ENCODE measurements at regions not wholly inside any gene's neighbourhood (a gene's known extent, or its start where the extent isn't known, plus 50 kb on each side); places are given as distances from the start of the nearest gene placed in this dataset.

DNA sequence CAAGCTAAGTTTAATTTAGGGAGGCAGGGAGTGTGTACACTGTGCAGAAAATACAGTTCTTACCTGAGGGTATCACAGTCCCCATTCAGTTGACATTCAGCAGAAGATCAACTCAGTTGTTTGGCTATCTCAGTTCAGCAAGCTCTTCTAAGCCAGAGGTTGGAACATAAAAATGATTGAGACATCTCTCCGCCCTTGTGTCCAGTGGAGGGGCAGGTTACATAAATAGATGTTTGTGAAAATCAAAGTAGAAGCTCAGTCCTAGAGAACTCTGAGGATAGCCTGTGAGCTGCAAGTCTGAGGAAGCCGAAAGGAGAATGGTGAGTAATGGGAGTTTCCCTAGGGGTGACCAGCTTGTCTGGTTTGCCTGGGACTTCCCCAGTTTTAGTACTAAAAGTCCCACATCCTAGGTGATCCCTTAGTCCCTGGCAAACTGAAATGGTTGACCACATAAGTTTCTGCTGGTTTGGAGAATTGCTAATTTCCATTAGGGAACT is 251.4 kb upstream of the ATP2B1 start:
- Histone ChIP-seq H3K36me3 (no peaks in the 10 kb centered on the region), H3K27me3 (no peaks in the 10 kb centered on the region), H3K9me3 (no peaks in the 10 kb centered on the region), H3K4me3 (replicated peaks in 1 of 3) (no peak overlapping the region), H3K4me1 (no peaks in the 10 kb centered on the region), H3K27ac (no peak overlapping the region)
- intact Hi-C loops (cut with DNase I), result no loop called here
- DNase-seq, result no peak
- 69 to 76% methylated on average over 2 of the region's 2 CpGs for WGBS, 2 donors
- TF ChIP-seq POLR2A (IDR thresholded peaks at IDR 0.05), result no peak
- TF ChIP-seq, protein P1, sequence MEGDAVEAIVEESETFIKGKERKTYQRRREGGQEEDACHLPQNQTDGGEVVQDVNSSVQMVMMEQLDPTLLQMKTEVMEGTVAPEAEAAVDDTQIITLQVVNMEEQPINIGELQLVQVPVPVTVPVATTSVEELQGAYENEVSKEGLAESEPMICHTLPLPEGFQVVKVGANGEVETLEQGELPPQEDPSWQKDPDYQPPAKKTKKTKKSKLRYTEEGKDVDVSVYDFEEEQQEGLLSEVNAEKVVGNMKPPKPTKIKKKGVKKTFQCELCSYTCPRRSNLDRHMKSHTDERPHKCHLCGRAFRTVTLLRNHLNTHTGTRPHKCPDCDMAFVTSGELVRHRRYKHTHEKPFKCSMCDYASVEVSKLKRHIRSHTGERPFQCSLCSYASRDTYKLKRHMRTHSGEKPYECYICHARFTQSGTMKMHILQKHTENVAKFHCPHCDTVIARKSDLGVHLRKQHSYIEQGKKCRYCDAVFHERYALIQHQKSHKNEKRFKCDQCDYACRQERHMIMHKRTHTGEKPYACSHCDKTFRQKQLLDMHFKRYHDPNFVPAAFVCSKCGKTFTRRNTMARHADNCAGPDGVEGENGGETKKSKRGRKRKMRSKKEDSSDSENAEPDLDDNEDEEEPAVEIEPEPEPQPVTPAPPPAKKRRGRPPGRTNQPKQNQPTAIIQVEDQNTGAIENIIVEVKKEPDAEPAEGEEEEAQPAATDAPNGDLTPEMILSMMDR (IDR thresholded peaks at IDR 0.05), result no peak

DNA sequence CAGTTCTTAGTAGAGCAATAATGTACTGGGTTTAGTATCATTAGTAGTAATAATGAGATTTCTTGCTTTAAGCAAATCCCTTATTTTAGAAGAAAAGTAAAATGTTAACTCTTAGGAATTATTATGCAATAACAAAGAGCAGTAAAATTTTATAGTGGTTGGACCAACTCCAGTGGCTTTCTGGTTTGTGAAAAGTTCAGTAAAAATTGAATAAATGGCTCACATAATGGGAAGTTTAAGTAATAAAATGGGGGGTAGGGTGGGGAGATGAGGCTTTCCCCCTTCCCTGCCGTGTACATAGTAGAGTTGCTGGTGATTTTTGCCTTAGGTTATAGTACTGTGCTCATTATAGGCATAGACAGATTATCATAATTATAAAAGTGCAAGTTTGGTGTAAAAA is 250.5 kb upstream of the ATP2B1 start:
- H3K27me3 ChIP-seq, result no peaks in the 10 kb centered on the region
- TF ChIP-seq, protein P1 (IDR thresholded peaks at IDR 0.05), result no peak
- no peak for TF ChIP-seq POLR2A (IDR thresholded peaks at IDR 0.05)
- DNase-seq, result no peak
- no peak overlapping the region for H3K27ac ChIP-seq
- H3K4me3 ChIP-seq (replicated peaks in 1 of 3), result no peak overlapping the region
- no peaks in the 10 kb centered on the region for H3K9me3 ChIP-seq
- no peaks in the 10 kb centered on the region for H3K4me1 ChIP-seq
- H3K36me3 ChIP-seq, result no peaks in the 10 kb centered on the region
- intact Hi-C loops (cut with DNase I), result no loop called here
- 79 to 80% methylated on average over 1 of the region's 1 CpG for WGBS, 2 donors

GRCh38 chr12:89954259-89954658 is 245.6 kb upstream of the ATP2B1 start:
- peaks cover 0 to 4% of the 10 kb centered on the region in 2 donors for H3K4me1 ChIP-seq
- intact Hi-C loops (cut with DNase I), result no loop called here
- no peaks in the 10 kb centered on the region for H3K9me3 ChIP-seq
- no peak for TF ChIP-seq POLR2A (IDR thresholded peaks at IDR 0.05)
- TF ChIP-seq, protein P1 (IDR thresholded peaks at IDR 0.05), result no peak
- no peaks in the 10 kb centered on the region for H3K36me3 ChIP-seq
- no peaks in the 10 kb centered on the region for H3K27me3 ChIP-seq
- WGBS, 2 donors, result 85 to 95% methylated on average over 3 of the region's 3 CpGs
- no peak overlapping the region for H3K4me3 ChIP-seq (replicated peaks in 1 of 3)
- no peak for DNase-seq
- no peak overlapping the region for H3K27ac ChIP-seq

DNA sequence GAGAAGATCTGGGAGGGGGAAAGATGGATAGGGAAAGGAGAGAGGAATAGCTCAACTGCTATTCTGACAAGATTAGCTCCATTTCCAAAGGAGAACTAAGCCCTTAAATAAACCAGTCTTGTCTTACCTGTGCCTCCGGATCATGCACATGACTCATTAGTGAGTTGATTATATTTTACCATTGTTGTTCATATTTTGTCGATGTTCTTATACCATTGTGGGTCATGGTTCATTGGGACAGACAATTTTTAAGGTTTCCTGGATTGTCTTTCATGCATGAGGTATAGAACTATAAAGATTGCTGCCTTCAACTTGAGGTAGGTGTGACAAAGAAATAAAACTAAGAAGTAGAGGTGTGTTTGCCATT is 243.0 kb upstream of the ATP2B1 start:
- peaks cover 0 to 8% of the 10 kb centered on the region in 2 donors for H3K4me1 ChIP-seq
- intact Hi-C loops (cut with DNase I), result no loop called here
- TF ChIP-seq, protein P1 (IDR thresholded peaks at IDR 0.05), result no peak
- no peak for TF ChIP-seq POLR2A (IDR thresholded peaks at IDR 0.05)
- H3K4me3 ChIP-seq (replicated peaks in 1 of 3), result no peak overlapping the region
- DNase-seq, result no peak
- H3K27me3 ChIP-seq, result no peaks in the 10 kb centered on the region
- 67 to 87% methylated on average over 2 of the region's 2 CpGs for WGBS, 2 donors
- H3K36me3 ChIP-seq, result no peaks in the 10 kb centered on the region
- H3K27ac ChIP-seq, result no peak overlapping the region
- H3K9me3 ChIP-seq, result no peaks in the 10 kb centered on the region

DNA sequence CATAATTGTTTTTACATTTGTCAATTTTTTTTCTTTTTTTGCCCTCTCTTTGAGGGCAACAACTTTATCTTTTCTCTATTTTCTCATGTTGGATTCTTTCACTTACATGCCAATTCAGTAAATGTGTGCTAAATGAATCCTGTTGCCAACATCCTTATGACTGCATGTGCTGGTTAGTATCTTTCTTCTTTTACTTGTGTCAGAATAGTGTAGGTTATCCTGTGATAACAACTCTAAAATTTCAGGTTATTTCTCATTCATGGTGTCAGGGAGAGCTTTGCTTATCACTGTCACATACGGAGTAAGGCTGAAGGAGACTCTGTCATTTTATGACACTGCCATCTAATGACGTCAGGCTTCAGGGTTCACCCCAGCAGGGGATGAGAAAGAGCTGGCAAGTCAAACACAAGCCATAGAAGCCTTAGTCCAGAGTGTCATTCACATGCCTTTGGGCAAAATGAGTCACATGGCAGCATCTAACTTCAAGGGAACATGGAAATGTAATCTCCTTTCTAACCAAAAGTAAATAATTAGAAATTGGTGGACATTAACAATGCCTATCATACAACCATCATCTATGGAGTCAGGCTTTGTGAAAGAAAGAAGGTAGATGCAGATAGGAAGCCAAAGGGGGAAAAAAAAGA is 242.5 kb upstream of the ATP2B1 start:
- Histone ChIP-seq H3K27ac (no peak overlapping the region), H3K9me3 (no peaks in the 10 kb centered on the region), H3K27me3 (no peaks in the 10 kb centered on the region), H3K4me1 (peaks cover 0 to 8% of the 10 kb centered on the region in 2 donors), H3K36me3 (no peaks in the 10 kb centered on the region), H3K4me3 (replicated peaks in 1 of 3) (no peak overlapping the region)
- intact Hi-C loops (cut with DNase I), result no loop called here
- no peak for DNase-seq
- 43 to 75% methylated on average over 2 of the region's 2 CpGs for WGBS, 2 donors
- TF ChIP-seq, protein P1 (IDR thresholded peaks at IDR 0.05), result no peak

Data from thyroid gland (tissue), 4 donors.